GM19324 (cell line): ENCODE measurements at regions not wholly inside any gene's neighbourhood (a gene's known extent, or its start where the extent isn't known, plus 50 kb on each side); places are given as distances from the start of the nearest gene placed in this dataset.

Experiments used
- ATAC-seq: cut with Tn5 transposase; IDR thresholded peaks from one replicate; pipeline ENCODE4 v1.9.1; 2021; ENCODE audit warnings: mild to moderate bottlenecking, moderate library complexity; ENCODE audit not compliant: unreplicated experiment, low FRiP score

- no peak for ATAC-seq
Measured at GRCh38 chr1:29671446-29672356, 435.4 kb downstream of the PTPRU start.

GRCh38 chr1:29670752-29671151 is 434.4 kb downstream of the PTPRU start:
- ATAC-seq: no peak

- ATAC-seq: no peak
Measured at GRCh38 chr1:29669912-29670311, 433.6 kb downstream of the PTPRU start.

- ATAC-seq: no peak
Measured at GRCh38 chr1:29669158-29669871, 433.0 kb downstream of the PTPRU start.

GRCh38 chr1:29668551-29669157 is 432.3 kb downstream of the PTPRU start:
- ATAC-seq: no peak

- no peak for ATAC-seq
Measured at GRCh38 chr1:29667951-29668350, 431.6 kb downstream of the PTPRU start.

GRCh38 chr1:29664711-29665110 is 428.4 kb downstream of the PTPRU start:
- ATAC-seq: no peak

GRCh38 chr1:29658688-29659087 is 422.4 kb downstream of the PTPRU start:
- ATAC-seq: no peak

GRCh38 chr1:29657816-29658215 is 421.5 kb downstream of the PTPRU start:
- no peak for ATAC-seq

GRCh38 chr1:29655945-29656850 is 419.9 kb downstream of the PTPRU start:
- ATAC-seq: no peak

GRCh38 chr1:29655145-29655544 is 418.8 kb downstream of the PTPRU start:
- ATAC-seq: no peak

GRCh38 chr1:29653886-29654450 is 417.6 kb downstream of the PTPRU start:
- ATAC-seq: no peak

GRCh38 chr1:29653034-29653810 is 416.9 kb downstream of the PTPRU start:
- no peak for ATAC-seq

GRCh38 chr1:29651684-29652665 is 415.7 kb downstream of the PTPRU start:
- ATAC-seq: no peak

GRCh38 chr1:29651246-29651645 is 414.9 kb downstream of the PTPRU start:
- ATAC-seq: no peak

GRCh38 chr1:29650476-29650875 is 414.2 kb downstream of the PTPRU start:
- no peak for ATAC-seq

GRCh38 chr1:29650041-29650400 is 413.7 kb downstream of the PTPRU start:
- no peak for ATAC-seq
